ENCODE measurements at regions not wholly inside any gene's neighbourhood (a gene's known extent, or its start where the extent isn't known, plus 50 kb on each side); places are given as distances from the start of the nearest gene placed in this dataset.
"Not testable (repeated sequence)": the region's sequence is repeated elsewhere in the genome, so short reads cannot be mapped to it uniquely, and the experiment has no call there.

DNA sequence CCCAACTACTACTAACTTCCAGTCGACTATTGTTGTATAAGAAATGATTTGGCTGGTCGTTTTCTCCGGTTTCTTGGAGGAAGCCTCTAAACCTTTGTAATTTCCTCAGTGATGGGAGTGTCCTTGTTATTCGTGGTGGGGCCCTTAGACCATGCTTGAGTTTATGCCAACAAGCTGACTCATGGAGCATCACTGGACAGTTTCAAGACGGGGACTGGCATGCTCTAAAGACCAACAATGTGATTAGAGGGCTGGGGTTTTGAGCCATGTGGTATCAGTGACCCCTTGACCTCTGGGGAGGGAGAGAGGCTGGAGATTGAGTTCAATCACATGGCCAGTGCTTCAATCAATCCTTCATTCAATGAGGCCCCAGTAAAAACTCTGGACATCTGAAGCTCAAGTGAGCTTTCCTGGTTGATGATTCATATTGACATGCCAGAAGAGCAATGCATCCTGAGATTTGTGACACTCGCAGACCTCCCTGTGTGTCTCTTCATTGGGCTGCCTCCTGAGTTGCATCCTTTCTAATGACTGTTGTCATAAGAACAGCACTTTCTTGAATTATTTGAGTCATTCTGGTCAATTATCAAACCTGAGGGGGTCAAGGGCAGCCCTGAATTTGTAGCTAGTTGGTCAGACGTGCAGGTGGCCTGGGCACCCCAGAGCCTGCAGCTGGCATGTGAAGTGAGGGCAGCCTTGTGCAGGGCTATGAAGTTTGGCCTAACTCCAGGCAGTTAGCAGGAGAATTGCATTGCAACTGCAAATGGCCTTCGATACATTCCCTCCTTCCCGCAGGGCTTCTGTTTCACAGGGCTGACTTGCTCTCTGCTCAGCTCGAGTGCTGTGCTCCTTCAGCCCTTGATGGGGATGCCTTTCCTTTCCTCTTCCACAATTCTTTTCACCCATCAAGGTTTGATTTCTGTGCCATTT, 246.5 kb downstream of the FGF9 start:
- DNase-seq, result no peak

DNA sequence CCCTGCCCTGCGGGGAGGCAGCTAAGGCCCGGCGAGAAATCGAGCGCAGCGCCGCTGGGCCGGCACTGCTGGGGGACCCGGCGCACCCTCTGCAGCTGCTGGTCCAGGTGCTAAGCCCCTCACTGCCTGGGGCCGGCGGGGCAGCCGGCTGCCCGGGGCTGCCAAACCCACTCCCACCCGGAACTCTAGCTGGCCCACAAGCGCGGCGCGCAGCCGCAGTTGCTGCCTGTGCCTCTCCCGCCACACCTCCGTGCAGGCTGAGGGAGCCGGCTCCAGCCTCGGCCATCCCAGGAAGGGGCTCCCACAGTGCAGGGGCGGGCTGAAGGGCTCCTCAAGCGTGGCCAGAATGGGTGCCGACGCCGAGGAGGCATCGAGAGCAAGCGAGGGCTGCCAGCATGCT, 249.9 kb downstream of the FGF9 start:
- not testable (repeated sequence) for DNase-seq

DNA sequence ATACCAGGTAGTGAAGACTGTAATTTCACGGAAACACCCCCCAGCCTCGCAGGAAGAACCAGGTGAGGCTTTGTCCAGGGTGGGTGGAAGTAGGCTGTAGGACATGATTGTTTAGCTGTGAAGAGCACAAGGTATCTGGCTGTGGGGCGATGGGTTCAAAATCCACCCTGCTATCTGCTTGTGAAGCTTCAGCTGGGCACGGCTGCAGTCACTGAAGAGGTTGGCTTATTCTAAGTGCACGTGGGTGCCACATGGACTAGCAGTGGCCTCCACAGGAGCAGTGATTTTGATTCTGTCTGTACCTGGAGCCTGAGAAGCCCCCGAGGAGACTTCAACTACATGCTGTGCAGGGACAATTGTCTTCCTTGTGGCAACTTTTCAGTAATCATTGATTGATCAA, 254.1 kb downstream of the FGF9 start:
- no peak for DNase-seq

DNA sequence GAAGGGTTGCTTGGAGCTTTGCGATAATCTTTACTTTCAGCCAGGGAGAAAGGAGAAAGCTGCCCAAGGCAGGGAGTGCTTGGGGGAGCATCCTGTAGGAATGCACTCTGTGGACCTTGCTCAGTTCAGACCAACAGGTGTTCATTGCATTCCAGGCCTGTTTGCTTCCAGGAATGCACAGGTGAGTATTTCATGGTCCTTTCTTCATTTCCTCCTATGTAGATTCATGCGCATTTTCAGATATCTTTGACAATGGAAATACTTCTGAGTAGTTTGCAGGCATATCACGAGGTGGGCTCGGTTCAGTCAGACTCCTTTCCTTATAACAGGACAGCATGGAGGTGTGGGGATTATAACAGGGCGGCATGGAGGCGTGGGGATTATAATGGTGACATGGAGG, 254.8 kb downstream of the FGF9 start:
- DNase-seq, result no peak

DNA sequence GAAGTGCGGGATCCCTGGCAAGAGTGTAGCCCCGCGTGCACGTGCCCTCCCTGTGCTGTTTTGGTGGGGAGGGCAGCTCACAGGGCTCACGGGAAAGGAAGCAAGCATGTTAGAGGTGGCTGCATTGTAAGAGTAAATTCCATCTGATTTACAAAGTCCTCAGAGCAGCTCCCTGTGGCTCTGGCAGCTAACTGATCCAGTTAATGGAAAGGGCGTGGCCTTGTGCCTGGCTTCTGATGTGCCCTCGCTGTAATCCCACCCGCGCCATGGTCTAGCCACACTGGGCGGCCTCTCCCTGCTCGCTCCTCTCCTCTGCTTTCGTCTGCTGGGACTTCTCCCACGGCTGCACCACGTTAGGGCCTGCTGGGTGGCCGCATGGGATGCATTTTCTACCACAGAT, 258.5 kb downstream of the FGF9 start:
- no peak for DNase-seq

DNA sequence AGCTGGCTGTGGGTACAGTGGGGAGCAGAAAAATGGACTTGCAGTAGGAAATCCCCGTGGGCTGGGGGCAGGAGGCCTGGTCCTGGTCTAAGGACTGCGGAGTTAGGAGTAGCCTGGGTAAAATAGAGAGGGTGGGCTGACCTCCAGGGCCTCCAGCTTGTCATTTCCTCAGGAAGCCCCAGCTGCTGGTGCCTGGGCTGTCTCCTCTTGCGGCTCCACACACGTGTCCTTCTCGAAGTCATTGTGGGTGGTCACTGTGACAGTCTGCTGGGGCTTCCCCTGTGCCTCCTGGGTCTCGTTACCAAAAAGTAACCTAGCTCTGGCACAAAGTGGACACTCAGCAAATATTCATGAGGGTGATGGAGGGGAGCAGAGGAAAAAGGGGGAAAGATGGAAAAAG, 259.7 kb downstream of the FGF9 start:
- no peak for DNase-seq

DNA sequence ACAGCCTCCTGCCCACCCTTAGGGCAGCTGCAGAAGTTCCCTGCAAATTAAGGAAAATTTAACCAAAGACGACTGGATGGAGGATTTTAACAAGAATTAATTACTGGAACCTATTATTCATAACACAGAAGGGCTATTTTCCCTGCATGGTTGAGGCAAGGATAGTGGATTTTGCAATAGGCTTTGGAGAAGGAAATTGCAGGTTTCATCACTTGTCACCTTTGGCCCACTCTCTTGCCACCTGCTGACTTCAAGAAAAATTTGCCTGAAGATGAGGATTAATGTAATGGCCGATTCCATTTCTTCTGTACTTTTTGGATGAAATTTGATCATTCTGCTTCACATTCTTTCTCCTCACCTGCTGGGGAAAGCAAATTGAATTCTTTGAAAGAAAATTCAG, 261.7 kb downstream of the FGF9 start:
- no peak for DNase-seq

DNA sequence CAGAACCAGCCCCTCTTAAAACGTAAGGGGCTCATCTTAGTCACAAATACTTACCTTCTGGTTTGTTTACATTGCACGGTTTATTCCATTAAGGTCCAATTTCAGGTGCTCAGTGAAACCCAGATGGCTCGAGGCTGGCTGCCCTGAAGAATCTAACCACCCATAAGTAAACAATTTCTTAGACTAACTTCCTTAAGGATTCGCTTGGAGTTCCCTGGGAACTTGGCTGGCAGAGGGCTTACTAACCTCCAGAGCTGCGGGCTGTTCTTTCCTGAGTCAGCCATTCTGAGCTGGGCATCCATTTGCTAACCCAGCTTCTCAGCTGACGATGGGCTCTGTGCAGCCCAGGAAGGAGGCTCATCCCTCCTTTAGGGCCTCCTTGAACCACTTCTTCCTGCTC, 262.1 kb downstream of the FGF9 start:
- DNase-seq, result no peak

DNA sequence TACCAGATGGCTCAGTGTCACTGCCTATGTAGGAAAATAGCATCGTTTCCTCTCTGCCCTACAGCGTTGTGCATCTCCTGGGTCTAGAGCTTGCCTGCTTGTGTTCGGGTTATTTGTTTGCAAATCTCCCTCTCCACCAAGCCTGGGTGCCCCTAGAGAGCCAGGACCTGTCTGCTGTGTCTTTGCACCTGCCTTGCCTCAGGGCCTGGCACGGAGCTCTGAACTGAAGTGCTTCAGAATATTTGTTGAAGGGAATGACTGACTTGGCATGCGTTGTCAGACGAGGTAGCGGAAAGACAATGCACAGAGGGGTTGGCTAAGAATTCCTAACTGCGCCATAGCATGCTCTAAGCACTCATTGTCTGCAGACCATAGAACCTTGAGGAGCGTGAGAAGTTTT, 263.4 kb downstream of the FGF9 start:
- DNase-seq, result no peak

DNA sequence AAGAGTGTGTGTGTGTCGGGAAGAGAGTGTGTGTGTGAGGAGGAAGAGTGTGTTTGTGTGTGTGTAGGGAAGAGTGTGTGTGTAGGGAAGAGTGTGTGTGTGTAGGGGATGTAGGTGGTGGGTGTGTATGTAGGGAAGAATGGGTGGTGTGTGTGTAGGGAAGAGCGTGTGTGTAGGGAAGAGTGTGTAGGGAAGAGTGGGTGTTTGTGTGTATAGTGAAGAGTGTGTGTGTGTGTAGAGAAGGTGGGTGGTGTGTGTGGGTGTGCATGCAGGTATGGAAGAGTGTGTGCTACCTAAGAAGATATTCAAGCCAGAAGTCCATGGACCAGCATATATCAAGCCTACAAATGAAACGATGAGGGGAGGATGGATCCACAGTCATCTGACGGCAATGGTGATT, 265.8 kb downstream of the FGF9 start:
- no peak for DNase-seq

DNA sequence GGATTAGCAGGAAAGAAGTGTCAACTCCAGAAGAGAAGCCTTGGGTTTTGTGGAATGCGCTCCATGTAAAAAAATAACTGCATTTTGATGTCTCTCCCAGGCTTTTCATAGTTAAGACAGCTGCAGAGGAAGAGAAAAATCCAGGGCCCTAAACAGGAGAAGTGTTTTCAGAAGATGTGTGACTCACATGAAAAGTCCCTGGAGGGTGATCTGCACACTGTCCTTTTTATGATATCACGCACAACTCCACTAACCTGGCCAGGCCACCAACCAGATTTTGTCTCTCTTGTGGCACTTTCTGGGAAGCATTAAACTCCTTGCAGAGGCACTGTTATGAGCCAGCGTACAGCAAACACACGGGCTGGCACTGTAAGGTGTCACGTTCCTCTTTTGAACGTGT, 267.3 kb downstream of the FGF9 start:
- DNase-seq, result no peak

DNA sequence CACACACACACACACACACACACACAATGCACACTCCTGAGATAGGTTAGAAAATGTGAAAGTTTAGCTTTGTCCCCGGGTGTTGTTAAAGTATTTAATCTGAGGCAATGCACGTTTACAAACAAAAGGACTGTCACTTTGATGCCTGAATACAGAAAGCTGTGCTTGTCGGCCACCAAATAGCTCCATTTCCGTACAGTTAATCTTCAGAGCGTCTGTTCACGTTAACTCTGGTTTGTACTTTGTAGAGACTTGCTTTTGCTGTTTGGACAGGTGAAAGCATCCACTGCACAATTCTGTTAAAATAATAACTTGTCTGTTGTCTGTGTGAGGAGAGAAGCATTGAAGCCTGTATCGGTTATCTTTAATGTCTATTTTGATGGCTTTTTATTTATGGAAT, 267.8 kb downstream of the FGF9 start:
- DNase-seq, result no peak

DNA sequence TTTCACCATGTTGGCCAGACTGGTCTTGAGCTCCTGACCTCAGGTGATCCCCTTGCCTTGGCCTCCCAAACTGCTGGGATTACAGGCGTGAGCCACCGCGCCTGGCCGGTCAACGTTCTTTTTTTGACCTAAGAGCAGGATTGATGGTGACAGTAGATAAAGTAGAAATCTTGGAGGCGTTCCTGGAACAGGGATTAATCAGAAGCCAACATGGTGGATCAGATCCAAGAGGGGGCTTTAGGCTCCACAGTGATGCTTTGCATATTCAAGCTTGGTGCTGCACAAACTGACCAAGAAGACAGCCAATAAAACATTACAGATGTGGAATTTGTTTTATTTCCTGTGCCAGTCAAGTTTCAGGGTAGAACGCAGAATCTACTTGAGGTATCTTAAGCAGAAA, 271.2 kb downstream of the FGF9 start:
- no peak for DNase-seq

DNA sequence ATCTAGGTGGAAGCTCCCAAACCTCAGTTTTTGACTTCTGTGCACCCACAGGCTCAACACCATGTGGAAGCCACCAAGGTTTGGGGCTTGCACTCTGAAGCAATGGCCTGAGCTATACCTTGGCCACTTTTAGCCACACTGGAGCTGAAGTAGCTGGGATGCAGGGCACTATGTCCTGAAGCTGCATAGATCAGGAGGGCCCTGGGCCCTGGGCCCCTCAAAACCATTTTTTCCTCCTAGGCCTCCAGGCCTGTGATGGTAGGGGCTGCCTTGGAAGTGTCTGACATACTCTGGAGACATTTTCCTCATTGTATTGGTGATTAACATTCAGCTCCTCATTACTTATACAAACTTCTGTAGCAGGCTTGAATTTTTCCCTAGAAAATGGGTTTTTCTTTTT, 273.7 kb downstream of the FGF9 start:
- DNase-seq, result no peak

DNA sequence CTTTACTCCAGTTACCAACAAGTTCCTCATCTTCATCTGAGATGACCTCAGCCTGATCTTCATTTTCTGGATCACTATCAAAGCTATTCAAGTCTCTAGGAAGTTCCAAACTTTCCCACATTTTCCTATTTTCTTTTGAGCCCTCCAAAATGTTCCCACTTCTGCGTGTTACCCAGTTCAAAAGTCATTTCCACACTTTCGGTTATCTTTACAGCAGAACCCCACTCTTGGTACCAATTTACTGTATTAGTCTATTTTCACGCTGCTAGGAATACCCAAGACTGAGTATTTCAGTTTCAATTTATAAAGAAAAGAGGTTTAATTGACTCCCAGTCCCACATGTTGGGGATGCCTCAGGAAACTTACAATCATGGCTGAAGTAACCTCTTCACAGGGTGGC, 274.3 kb downstream of the FGF9 start:
- DNase-seq, result no peak

DNA sequence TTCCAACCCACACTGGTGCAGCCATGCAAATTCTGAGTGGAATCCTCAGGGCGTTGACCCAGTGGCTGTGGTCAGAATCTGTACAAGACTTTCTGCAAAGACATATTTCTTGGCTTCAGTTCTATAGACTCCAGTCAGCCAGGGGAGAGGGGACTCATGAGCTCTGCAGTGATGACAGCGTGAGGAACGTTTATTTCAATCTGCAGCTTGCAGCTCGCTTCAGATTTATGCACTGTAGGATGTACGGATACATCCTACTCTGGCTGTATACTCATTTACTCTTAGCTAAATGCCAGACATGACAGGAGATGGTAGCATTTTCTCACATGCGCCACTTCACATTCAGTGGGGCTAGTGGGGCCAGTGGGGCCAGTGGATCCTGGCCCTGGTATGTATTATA, 276.1 kb downstream of the FGF9 start:
- no peak for DNase-seq

DNA sequence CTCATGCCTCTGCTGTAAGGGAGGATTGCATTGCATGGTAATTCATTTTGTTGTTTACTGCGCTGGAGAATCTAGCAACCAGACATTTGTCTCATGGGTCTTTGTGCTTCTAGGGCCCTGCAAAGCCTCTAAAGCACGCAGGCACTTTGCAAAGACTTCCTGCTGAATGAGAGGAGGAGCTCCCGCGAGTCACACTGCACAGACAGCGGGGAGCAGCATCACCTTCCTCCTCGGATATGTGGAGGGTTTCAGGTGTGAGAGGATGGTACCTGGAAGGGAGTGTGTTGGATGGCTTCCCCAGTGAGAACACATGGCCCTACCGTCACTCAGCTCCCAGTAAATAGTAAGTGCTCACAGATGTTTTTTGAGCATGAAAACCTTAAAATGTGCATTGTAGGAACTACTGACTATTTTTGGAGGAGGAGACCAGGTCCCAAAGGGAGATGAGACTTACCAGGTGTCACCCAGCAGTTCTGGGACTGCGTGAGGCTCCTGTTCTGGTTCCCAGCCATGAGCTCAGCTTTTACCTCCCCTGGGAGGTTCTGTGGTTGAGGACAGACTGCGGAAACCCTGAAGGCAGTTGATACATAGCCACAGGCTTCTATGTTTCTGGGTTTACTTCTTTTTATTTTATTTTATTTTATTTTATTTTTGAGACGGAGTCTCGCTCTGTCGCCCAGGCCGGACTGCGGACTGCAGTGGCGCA, 278.0 kb downstream of the FGF9 start:
- no peak for DNase-seq

DNA sequence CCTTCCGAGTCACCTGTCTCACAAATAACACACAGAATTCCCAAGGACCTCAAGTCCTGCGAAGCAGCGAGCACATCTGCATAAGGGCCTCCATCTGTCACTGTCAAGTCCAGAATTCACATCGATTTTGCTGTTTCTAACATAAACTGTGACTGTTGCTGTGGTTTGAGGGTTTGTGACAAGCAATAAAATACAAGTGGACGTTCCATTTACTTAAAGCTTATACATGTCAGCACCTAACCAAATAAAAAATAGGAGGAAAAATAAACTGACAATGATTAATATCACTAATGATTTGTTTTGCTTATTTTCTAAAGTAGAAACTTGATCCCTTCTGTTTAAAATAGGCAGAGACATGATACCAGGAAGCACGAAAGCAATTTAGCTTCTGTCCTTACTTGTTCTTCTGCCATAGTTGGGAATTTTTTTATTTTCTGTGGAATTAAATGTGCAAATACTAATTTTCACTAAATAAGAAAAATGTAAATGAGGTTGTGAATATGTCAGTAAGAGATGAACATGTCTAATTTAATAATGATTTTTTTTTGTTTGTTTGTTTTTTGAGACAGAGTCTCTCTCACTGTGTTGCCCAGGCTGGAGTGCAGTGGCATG, 279.1 kb downstream of the FGF9 start:
- DNase-seq, result no peak

DNA sequence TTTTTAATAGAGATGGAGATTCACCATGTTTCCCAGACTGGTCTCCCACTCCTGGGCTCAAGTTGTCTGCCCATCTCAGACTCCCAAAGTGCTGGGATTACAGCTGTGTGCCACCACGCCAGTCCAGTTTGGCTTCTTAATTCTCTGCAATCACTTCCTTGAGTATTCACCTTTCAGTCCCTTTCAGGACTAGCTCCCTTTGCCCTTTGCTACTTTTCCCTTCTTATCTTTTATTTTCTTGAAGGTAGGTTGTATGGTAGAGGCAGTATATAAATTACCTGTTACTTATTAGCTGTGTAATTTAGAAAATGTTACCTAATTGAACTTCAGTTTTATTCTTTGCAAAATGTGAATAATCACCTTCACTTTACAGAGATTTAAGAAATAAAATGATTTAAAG, 285.8 kb downstream of the FGF9 start:
- no peak for DNase-seq

DNA sequence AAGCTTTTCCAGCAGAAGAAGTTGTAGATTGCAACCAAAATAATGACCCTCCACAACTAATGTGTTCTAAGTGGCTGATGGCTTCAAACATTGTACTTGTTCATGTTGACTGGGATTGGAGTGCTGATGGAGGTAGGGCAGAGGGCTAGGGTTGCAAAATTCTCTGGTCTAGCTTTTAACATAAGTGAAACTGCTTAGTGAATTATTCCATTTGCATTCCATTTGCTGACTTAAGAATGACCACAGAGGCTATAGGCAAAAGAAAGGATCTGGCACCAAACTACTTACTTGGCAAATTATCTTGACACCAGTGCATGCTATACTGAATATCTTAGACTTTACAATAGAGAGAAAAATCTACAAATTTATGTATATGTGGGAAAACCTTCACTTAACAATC, 287.0 kb downstream of the FGF9 start:
- no peak for DNase-seq

DNA sequence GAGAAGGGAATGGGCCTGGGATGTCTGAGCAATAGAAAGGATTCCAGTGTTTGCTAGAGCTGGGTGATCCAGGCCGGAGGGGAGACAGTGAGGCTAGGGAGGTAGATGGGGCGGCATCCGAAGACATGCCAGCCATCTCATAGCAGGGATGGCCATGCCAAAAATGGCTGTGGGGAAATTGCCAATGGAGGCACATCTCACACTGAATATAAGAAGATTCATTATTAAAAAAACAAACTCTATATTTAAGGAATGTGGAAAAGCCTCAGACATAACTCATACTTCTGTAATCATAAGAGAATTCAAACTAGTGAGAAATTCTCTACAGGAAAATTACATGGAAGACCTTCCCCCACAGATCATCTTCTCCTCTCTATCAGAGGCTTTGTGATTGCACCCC, 289.2 kb downstream of the FGF9 start:
- DNase-seq, result no peak

DNA sequence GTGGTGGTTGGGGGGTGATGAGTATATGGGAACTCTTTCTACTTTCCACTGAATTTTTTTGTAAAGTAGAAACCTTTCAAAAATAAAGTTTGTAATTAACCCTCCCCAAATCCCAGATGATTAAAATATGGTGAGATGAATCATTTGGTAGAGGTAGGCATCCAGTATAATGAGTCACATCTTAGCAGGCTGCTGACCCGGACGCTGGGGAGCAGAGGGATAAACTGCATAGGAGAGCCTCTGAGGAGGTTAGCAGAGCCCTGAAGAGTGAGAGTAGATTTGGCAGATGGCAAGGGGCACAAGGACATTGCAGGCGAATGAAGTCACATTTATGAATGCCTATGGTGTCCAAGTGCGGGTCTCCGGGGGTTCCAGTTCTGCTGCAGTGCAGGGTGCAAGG, 293.8 kb downstream of the FGF9 start:
- DNase-seq, result no peak

DNA sequence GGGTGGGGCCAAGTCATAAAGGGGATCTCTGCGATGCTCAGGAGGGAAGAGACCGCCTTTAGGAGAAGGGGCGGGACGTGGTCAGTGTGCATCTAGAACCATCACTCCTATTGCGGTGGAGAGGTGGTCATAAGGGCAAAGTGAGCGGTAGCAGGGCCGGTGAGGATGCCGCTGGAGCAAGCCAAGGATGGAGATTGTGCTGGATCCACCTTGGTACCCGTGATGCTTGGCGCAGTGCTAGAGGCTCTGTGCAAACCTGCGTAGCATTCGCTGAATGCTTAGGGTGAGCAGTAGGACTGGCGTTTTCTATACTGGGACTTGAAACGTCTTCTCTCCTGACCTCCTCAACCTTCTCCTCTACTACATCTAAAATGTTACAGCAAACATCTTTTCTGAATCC, 294.2 kb downstream of the FGF9 start:
- DNase-seq, result no peak

DNA sequence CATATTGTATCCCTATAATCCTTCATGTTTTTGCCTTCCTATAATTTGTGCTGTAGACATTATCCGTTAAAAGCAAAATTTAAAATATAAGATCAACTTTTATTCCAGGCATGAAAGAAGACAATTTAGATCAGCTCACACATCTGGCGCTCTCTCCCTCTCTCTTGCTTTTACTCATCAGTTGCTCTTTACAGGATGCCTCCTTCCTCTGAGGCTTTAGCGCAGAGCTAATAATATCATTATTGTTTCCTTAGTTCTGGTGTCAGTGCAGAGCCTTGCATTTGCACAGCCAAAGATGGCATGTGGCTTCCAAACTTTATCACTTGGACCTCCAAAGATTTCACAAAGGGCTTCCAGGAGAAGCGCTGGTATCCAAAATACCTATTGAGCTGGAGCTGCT, 295.1 kb downstream of the FGF9 start:
- no peak for DNase-seq
